CD14-positive monocyte (primary cell): ENCODE measurements at regions not wholly inside any gene's neighbourhood (a gene's known extent, or its start where the extent isn't known, plus 50 kb on each side); places are given as distances from the start of the nearest gene placed in this dataset.

Experiments
- DNase-seq, 3 donors: peaks; one replicate each; pipeline ENCODE4 v3.0.0-alpha.2; 2011 to 2022
- H2AFZ ChIP-seq: 2 replicates; pipeline ENCODE4 v1.6.0; 2012; ENCODE audit warnings: mild to moderate bottlenecking, low read depth, low read length, inconsistent platforms; ENCODE audit not compliant: insufficient read depth, poor library complexity, severe bottlenecking
- H3K27ac ChIP-seq, 2 donors: 1 replicate in 1 of 2; 2 replicates in 1 of 2; pipeline ENCODE4 v1.5.1; 2012 to 2013; ENCODE audit warnings: low read length in 2 of 2, control low read depth in 1 of 2, inconsistent platforms in 1 of 2, low read depth in 1 of 2, mild to moderate bottlenecking in 1 of 2
- H3K27me3 ChIP-seq, 2 donors: one replicate each; pipeline versions ENCODE4 v1.6.0 to v1.6.1; 2011 to 2013; ENCODE audit warnings: low read length in 2 of 2; ENCODE audit not compliant: control insufficient read depth in 2 of 2, insufficient read depth in 2 of 2
- H3K36me3 ChIP-seq, 2 donors: replicated peaks in 1 of 2; 1 replicate in 1 of 2; 2 replicates in 1 of 2; pipeline versions ENCODE4 v1.5.1 to v1.6.1; 2012 to 2013; ENCODE audit warnings: low read length in 2 of 2, control low read depth in 1 of 2, inconsistent platforms in 1 of 2, mild to moderate bottlenecking in 1 of 2; ENCODE audit not compliant: insufficient read depth in 2 of 2, control insufficient read depth in 1 of 2
- H3K4me1 ChIP-seq, 2 donors: 1 replicate in 1 of 2; 2 replicates in 1 of 2; pipeline versions ENCODE4 v1.5.1 to v1.6.1; 2012 to 2013; ENCODE audit warnings: low read length in 2 of 2, control low read depth in 1 of 2, inconsistent platforms in 1 of 2, mild to moderate bottlenecking in 1 of 2, moderate library complexity in 1 of 2; ENCODE audit not compliant: insufficient read depth in 2 of 2, control insufficient read depth in 1 of 2
- H3K4me2 ChIP-seq: replicated peaks from 2 replicates; pipeline ENCODE3; 2012; ENCODE audit warnings: low read length, moderate library complexity, mild to moderate bottlenecking; ENCODE audit not compliant: poor library complexity, severe bottlenecking; ENCODE audit errors: extremely low read depth
- H3K4me3 ChIP-seq, 3 experiments: fragments of 200-600 bp in 1 of 3; sonication (generic) in 1 of 3; replicated peaks in 1 of 3; 1 replicate in 2 of 3; 2 replicates in 1 of 3; pipeline ENCODE4 v1.5.1; 2011 to 2013; ENCODE audit warnings: low read length in 3 of 3, mild to moderate bottlenecking in 3 of 3, control low read depth in 2 of 3, low read depth in 2 of 3, inconsistent platforms in 1 of 3, moderate library complexity in 1 of 3
- H3K79me2 ChIP-seq: 2 replicates; pipeline ENCODE4 v1.6.0; 2012; ENCODE audit warnings: mild to moderate bottlenecking, control low read depth, inconsistent platforms, low read length, moderate library complexity; ENCODE audit not compliant: insufficient read depth
- H3K9ac ChIP-seq: 2 replicates; pipeline ENCODE4 v1.6.0; 2017; ENCODE audit warnings: low read length, mild to moderate bottlenecking; ENCODE audit not compliant: insufficient read depth, poor library complexity, severe bottlenecking
- H3K9me3 ChIP-seq, 2 donors: replicated peaks in 1 of 2; 1 replicate in 1 of 2; 2 replicates in 1 of 2; pipeline versions ENCODE4 v1.5.1 to v1.6.1; 2012 to 2013; ENCODE audit warnings: low read length in 2 of 2, control low read depth in 1 of 2; ENCODE audit not compliant: control insufficient read depth in 1 of 2, insufficient read depth in 1 of 2
- H4K20me1 ChIP-seq: 2 replicates; pipeline ENCODE4 v1.6.0; 2012; ENCODE audit warnings: mild to moderate bottlenecking, low read length, control low read depth, moderate library complexity; ENCODE audit not compliant: insufficient read depth
- H3K27ac Mint-ChIP-seq, 7 donors: one replicate each; pipeline ENCODE4 v1.8.0; 2020; ENCODE audit warnings: mild to moderate bottlenecking in 7 of 7, mixed read lengths in 7 of 7, moderate library complexity in 6 of 7, inconsistent platforms in 2 of 7
- H3K27me3 Mint-ChIP-seq, 3 donors: one replicate each; pipeline ENCODE4 v1.8.0; 2021 to 2022; ENCODE audit warnings: low read depth in 3 of 3, mild to moderate bottlenecking in 3 of 3, mixed read lengths in 3 of 3, moderate library complexity in 3 of 3, inconsistent platforms in 1 of 3
- H3K36me3 Mint-ChIP-seq, 2 donors: one replicate each; pipeline ENCODE4 v1.8.0; 2020; ENCODE audit warnings: mixed read lengths in 2 of 2, inconsistent platforms in 1 of 2, mild to moderate bottlenecking in 1 of 2
- H3K4me1 Mint-ChIP-seq: one replicate; pipeline ENCODE4 v1.8.0; 2020; ENCODE audit warnings: mild to moderate bottlenecking, mixed read lengths
- H3K4me3 Mint-ChIP-seq, 2 donors: one replicate each; pipeline ENCODE4 v1.8.0; 2020; ENCODE audit warnings: mild to moderate bottlenecking in 2 of 2, mixed read lengths in 2 of 2, moderate library complexity in 1 of 2
- H3K9me3 Mint-ChIP-seq, 7 donors: one replicate each; pipeline ENCODE4 v1.8.0; 2020 to 2022; ENCODE audit warnings: mixed read lengths in 7 of 7, mild to moderate bottlenecking in 6 of 7, moderate library complexity in 6 of 7, inconsistent platforms in 2 of 7
- CTCF ChIP-seq: fragments of 200-600 bp; IDR thresholded peaks from one replicate; pipeline ENCODE4 v1.8.0; 2022; ENCODE audit warnings: antibody characterized with exemption, mild to moderate bottlenecking
- WGBS: methylation state at CpG from one replicate; pipeline ENCODE4 v1.1.5; 2013; ENCODE audit warnings: missing lambda C conversion rate; ENCODE audit not compliant: insufficient coverage; 5-methylcytosine and 5-hydroxymethylcytosine counted together
- intact Hi-C, 2 donors: fragments of 100-400 bp; cut with micrococcal nuclease; formaldehyde crosslinking; loops; one replicate each; pipeline versions ENCODE4 v1.15.0 to v1.15.1; 2023

DNA sequence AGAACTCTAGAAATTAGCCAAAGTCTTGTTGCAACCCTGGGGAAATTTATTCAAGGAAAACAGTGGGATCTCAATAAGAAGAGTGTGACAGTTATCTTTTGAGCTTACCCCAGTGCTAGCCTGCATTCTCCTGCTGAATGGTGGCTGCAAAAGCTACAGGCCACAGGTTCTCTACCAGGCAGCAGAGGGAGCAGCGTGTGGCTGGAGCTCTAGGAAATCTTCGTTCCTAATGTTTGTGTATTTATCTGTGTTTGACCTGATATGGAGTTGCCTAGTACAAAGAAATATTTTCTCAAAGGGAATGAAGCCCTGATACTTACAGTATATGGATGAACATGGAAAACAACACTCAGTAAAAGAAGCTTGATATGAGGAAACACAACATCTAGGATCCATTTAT lies 1100.6 kb downstream of the NLGN4Y start:
- Histone ChIP-seq H3K4me2 (no peak overlapping the region), H3K4me3 (no peak overlapping the region), H4K20me1 (no peaks in the 10 kb centered on the region), H3K79me2 (no peaks in the 10 kb centered on the region), H3K9ac (no peak overlapping the region), H3K27me3 (no peaks in the 10 kb centered on the region), H3K27ac (no peak overlapping the region), H3K9me3 (no peaks in the 10 kb centered on the region), H3K36me3 (no peaks in the 10 kb centered on the region), H2AFZ (no peak overlapping the region), H3K4me1 (no peaks in the 10 kb centered on the region)
- TF ChIP-seq CTCF: no peak
- no peaks in the 10 kb centered on the region for H3K27me3 Mint-ChIP-seq
- peaks cover 0 to 2% (median 0%) of the 10 kb centered on the region in 7 donors for H3K9me3 Mint-ChIP-seq
- H3K4me3 Mint-ChIP-seq: no peak overlapping the region
- WGBS: no CpG with 5 or more reads among the region's 2 CpGs
- no peak for DNase-seq
- H3K4me1 Mint-ChIP-seq: no peaks in the 10 kb centered on the region
- no peak overlapping the region for H3K27ac Mint-ChIP-seq
- intact Hi-C loops: no loop called here
- no peaks in the 10 kb centered on the region for H3K36me3 Mint-ChIP-seq

- Mint-ChIP-seq H3K27me3 (no peaks in the 10 kb centered on the region), H3K9me3 (peaks cover 0 to 1% (median 0%) of the 10 kb centered on the region in 7 donors), H3K4me1 (no peaks in the 10 kb centered on the region), H3K4me3 (no peak overlapping the region), H3K36me3 (no peaks in the 10 kb centered on the region), H3K27ac (no peak overlapping the region)
- Histone ChIP-seq H4K20me1 (no peaks in the 10 kb centered on the region), H3K4me1 (no peaks in the 10 kb centered on the region), H2AFZ (no peak overlapping the region), H3K4me3 (no peak overlapping the region), H3K9me3 (no peaks in the 10 kb centered on the region), H3K79me2 (no peaks in the 10 kb centered on the region), H3K36me3 (no peaks in the 10 kb centered on the region), H3K4me2 (no peak overlapping the region), H3K27me3 (no peaks in the 10 kb centered on the region), H3K27ac (no peak overlapping the region), H3K9ac (no peak overlapping the region)
- no peak for DNase-seq
- no peak for TF ChIP-seq CTCF
- intact Hi-C loops: no loop called here
These were observed 1123.9 kb downstream of the NLGN4Y start for GRCh38 chrY:15648198-15648597.
